ENCODE measurements at regions not wholly inside any gene's neighbourhood (a gene's known extent, or its start where the extent isn't known, plus 50 kb on each side); places are given as distances from the start of the nearest gene placed in this dataset.

DNA sequence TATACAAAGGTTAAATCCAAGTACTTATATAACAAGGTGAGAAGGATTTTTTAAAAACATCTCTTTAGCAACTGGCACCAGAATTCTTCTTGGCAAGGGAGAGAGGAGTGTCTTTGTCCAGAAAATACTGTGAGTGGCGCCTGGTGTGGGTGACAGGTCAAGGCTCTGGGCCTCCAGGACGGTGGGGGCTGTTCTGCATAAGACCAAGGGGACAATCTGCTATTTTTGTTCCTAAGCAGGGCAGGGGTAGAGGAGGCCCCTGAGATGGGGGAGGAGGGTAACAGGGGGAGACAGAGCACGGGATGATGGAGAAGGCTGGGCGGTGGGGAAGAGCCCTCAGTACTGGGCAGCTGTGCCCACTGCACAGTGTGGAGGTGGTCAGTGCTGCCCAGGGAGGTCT lies 51.6 kb upstream of the TAF1B start:
- H3K36me3 ChIP-seq (ENCODE audit: control insufficient read depth, insufficient read depth, low read length), result no peaks in the 10 kb centered on the region
- H3K4me1 ChIP-seq (ENCODE audit: control insufficient read depth, insufficient read depth, low read length), result peaks cover 2% of the 10 kb centered on the region; the same call in 1 of the 2 replicates
- 0 out of 2 replicates have a peak, but pooled peaks cover 2% of the 10 kb centered on the region for H3K27me3 ChIP-seq (ENCODE audit: control insufficient read depth, insufficient read depth, low read length)
- peaks cover 14% of the 10 kb centered on the region for H3K9me3 ChIP-seq (ENCODE audit: control insufficient read depth, insufficient read depth, low read depth, low read length)
- no peak overlapping the region for H3K9ac ChIP-seq (ENCODE audit: low read length)
- H3K4me3 ChIP-seq (ENCODE audit: low read depth, low read length), result no peak overlapping the region
- H3K27ac ChIP-seq (ENCODE audit: low read depth, low read length), result no peak overlapping the region

DNA sequence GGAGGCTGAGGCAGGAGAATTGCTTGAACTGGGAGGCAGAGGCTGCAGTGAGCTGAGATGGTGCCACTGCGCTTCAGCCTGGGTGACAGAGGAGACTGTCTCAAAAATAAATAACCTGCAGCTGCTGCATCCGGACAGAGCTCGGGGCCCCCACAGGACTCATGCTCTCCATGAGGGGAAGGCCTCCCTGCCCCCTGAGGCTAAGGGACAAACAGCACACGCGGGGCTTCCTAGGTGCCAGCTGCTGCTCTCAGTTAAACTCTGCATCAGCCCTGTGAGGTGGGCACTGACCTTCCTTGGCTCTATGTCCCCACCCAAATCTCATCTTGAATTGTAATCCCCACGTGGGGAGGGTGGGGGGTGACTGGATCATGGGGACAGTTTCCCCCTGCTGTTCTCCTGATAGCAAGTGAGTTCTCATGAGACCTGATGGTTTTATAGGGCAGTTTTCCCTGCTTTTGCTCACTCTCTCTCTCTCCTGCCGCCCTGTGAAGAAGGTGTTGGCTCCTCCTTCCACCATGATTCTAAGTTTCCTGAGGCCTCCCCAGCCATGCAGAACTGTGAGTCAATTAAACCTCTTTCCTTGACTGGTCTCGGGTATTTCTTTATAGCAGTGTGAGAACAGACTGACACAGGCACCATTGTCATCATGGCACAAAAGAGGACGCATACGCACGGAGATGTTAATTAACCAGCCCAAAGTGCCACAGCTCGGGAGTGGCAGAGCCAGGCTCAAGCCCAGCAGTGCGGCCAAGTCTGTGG lies 49.9 kb upstream of the TAF1B start:
- H3K27me3 ChIP-seq (ENCODE audit: control insufficient read depth, insufficient read depth, low read length), result no peaks in the 10 kb centered on the region
- H3K4me1 ChIP-seq (ENCODE audit: control insufficient read depth, insufficient read depth, low read length), result peaks cover 3% of the 10 kb centered on the region; the same call in 1 of the 2 replicates
- H3K9ac ChIP-seq (ENCODE audit: low read length), result no peak overlapping the region
- H3K9me3 ChIP-seq (ENCODE audit: control insufficient read depth, insufficient read depth, low read depth, low read length), result peaks cover 7% of the 10 kb centered on the region
- H3K4me3 ChIP-seq (ENCODE audit: low read depth, low read length), result no peak overlapping the region
- H3K36me3 ChIP-seq (ENCODE audit: control insufficient read depth, insufficient read depth, low read length), result no peaks in the 10 kb centered on the region
- no peak overlapping the region for H3K27ac ChIP-seq (ENCODE audit: low read depth, low read length)

All from HUES6 (cell line).